ENCODE measurements at regions not wholly inside any gene's neighbourhood (a gene's known extent, or its start where the extent isn't known, plus 50 kb on each side); places are given as distances from the start of the nearest gene placed in this dataset.
A peak's percentile ranks its signal among the peaks of the same experiment; 100 is the strongest.

DNA sequence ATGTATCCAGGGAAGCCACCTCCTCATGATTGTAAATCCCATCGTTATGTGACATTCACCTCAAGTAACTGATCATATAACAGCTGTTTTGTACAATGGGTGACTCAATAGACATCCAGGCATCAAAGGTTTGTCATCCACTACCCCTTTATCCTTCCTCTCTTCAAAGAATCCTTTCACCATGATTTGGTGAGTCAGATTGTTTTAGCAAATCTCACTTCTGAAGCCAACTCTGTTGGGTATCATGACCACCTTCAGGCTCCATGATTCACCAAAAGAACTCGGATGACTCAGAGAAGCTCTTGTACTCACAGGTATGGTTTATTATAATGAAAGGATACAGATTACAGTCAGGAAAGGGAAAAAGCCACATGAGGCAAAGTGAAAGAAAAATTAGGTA is 132.1 kb downstream of the PWWP3B start:
- peak in 1 of 2 donors; percentile 15 for DNase-seq (ENCODE audit: low read depth in 2 of 2)
- H3K4me3 ChIP-seq (replicated peaks in 1 of 2; ENCODE audit: low read depth in 2 of 2, low read length in 2 of 2), result no peak overlapping the region
- TF ChIP-seq, protein P1, sequence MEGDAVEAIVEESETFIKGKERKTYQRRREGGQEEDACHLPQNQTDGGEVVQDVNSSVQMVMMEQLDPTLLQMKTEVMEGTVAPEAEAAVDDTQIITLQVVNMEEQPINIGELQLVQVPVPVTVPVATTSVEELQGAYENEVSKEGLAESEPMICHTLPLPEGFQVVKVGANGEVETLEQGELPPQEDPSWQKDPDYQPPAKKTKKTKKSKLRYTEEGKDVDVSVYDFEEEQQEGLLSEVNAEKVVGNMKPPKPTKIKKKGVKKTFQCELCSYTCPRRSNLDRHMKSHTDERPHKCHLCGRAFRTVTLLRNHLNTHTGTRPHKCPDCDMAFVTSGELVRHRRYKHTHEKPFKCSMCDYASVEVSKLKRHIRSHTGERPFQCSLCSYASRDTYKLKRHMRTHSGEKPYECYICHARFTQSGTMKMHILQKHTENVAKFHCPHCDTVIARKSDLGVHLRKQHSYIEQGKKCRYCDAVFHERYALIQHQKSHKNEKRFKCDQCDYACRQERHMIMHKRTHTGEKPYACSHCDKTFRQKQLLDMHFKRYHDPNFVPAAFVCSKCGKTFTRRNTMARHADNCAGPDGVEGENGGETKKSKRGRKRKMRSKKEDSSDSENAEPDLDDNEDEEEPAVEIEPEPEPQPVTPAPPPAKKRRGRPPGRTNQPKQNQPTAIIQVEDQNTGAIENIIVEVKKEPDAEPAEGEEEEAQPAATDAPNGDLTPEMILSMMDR (IDR thresholded peaks at IDR 0.05; ENCODE audit: low read depth, low read length), result no peak

DNA sequence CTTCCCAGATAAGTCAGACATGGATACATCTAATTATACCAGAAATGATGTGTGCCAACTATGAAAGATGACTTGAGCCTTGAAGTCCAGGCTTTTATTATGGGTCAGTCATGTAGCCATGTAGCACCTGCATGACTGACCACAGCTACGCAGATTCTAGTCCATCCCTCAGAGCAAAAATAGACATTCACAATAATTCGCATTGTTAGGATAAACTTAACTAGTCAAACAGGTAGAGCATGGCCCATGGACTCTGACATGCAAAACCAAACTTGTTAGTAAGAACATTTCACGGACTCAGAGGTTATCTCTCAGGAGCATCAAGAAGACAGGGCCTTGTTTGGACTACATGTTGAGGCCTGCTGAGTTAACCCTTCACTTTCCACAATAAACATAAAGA is 132.6 kb downstream of the PWWP3B start:
- TF ChIP-seq, protein P1 (IDR thresholded peaks at IDR 0.05; ENCODE audit: low read depth, low read length), result no peak
- no peak for DNase-seq (ENCODE audit: low read depth in 2 of 2)
- no peak overlapping the region for H3K4me3 ChIP-seq (replicated peaks in 1 of 2; ENCODE audit: low read depth in 2 of 2, low read length in 2 of 2)

DNA sequence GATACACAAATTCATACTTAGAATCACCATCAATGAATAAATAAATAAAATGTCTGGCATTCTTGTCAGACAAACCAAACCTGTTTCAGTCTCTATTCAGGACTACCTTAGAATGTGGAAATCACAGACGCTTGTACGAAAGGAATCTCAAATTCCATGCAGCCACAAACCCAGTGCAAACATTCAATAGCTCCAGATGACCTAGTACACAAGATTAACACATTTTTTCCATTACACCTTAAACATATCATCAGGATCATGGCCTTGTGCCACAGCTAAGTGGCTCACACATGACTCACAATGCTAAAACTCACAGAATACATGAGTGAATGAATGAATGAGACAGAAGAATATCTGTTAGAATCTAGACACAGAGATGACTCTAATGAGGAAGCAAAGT is 134.2 kb downstream of the PWWP3B start:
- TF ChIP-seq, protein P1 (IDR thresholded peaks at IDR 0.05; ENCODE audit: low read depth, low read length), result no peak
- H3K4me3 ChIP-seq (replicated peaks in 1 of 2; ENCODE audit: low read depth in 2 of 2, low read length in 2 of 2), result no peak overlapping the region
- peak; percentile 4 to 31 for DNase-seq (ENCODE audit: low read depth in 2 of 2)

DNA sequence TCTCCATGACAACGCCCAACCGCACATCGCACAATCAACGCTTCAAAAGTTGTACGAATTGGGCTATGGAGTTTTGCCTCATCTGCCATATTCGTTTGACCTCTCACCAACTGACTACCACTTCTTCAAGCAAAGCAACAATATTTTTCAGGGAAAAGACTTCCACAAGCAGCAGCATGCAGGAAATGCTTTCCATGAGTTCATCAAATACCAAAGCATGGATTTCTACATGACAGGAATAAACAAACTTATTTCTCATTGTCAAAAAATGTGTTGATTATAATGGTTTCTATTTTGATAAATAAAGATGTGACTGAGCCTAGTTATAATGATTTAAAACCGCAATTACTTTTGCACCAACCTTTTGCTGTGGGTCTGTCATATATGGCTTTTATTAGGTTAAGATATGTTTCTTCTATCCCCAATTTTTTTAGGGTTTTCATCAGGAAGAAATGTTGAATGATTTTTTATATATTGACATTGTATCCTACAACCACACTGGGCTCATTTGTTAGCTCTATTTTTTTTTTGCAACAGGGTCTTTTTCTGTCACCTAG is 138.4 kb downstream of the PWWP3B start:
- no peak for DNase-seq (ENCODE audit: low read depth in 2 of 2)
- TF ChIP-seq, protein P1 (IDR thresholded peaks at IDR 0.05; ENCODE audit: low read depth, low read length), result no peak
- no peak overlapping the region for H3K4me3 ChIP-seq (replicated peaks in 1 of 2; ENCODE audit: low read depth in 2 of 2, low read length in 2 of 2)

DNA sequence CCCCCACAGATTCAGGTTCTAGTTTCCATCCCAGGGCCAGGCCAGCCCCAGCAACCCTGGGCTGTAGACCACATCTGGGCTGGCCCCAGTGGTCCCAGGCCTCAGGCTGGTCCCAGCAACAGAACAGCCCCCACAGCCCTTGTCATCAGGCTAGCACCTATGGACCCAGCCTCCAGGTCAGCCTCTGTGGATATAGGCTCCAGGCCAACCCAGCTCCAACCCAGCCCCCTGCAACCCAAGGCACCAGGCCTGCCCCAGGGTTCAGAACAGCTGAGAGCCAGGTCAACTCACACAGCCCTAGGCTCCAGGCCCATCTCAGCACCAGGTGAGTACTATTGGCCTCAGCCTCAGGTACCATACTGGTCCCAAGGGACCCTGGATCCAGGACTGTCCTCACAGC is 155.3 kb downstream of the PWWP3B start:
- TF ChIP-seq, protein P1 (IDR thresholded peaks at IDR 0.05; ENCODE audit: low read depth, low read length), result no peak
- no peak for DNase-seq (ENCODE audit: low read depth in 2 of 2)
- no peak overlapping the region for H3K4me3 ChIP-seq (replicated peaks in 1 of 2; ENCODE audit: low read depth in 2 of 2, low read length in 2 of 2)

DNA sequence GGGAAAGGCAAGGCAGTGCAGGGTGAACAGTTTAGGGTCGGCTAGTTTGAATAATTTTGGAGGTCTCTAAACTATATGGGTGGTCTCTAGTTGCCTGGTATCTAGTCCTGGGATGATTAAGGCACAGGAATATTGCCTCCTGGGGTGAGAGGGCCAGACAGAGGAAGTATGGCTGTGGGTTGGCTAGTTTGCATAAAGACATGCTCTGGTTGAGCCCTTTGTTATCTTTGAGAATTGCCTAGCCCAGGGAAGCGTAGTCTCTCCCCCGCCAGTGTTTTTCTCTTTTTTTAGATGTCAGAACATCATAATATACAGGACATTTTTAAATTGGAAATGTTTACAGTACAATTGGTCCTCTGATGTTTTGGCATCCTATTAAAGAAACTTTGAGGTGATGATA is 163.5 kb downstream of the PWWP3B start:
- no peak for DNase-seq (ENCODE audit: low read depth in 2 of 2)
- TF ChIP-seq, protein P1 (IDR thresholded peaks at IDR 0.05; ENCODE audit: low read depth, low read length), result no peak
- no peak overlapping the region for H3K4me3 ChIP-seq (replicated peaks in 1 of 2; ENCODE audit: low read depth in 2 of 2, low read length in 2 of 2)

DNA sequence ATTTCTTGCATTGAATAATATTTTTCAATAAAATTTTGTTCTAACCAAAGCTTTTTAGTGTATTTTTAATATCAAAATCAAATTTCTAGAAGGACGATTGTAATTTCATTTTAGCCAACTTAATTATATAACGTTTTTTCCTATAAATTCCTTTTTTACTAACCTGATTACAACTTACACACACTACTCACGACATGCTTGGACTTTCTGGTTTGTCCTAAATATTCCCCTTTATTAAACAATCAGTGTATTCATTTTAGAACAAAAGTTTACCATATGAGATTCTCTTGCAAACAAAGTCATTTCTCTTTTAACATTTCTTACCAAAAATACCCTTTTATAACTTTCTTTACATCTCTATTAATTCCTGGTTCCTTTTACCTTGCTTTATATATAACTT is 173.7 kb downstream of the PWWP3B start:
- TF ChIP-seq, protein P1 (IDR thresholded peaks at IDR 0.05; ENCODE audit: low read depth, low read length), result no peak
- peak in 1 of 2 donors; percentile 1 for DNase-seq (ENCODE audit: low read depth in 2 of 2)
- no peak overlapping the region for H3K4me3 ChIP-seq (replicated peaks in 1 of 2; ENCODE audit: low read depth in 2 of 2, low read length in 2 of 2)
